ENCODE measurements at regions not wholly inside any gene's neighbourhood (a gene's known extent, or its start where the extent isn't known, plus 50 kb on each side); places are given as distances from the start of the nearest gene placed in this dataset.
"Not testable (repeated sequence)": the region's sequence is repeated elsewhere in the genome, so short reads cannot be mapped to it uniquely, and the experiment has no call there.

- no peak for DNase-seq
- Mint-ChIP-seq H3K27ac (no peak overlapping the region), H3K4me1 (ENCODE audit: low read depth) (no peaks in the 10 kb centered on the region), H3K4me3 (no peak overlapping the region), H3K9me3 (peaks cover 15% of the 10 kb centered on the region), H3K27me3 (ENCODE audit: insufficient read depth) (no peaks in the 10 kb centered on the region; the same call in 1 of the 2 replicates), H3K36me3 (ENCODE audit: low read depth) (no peaks in the 10 kb centered on the region)
- TF ChIP-seq CTCF (IDR thresholded peaks at IDR 0.05): no peak
These were observed 173.9 kb upstream of the NPY start for GRCh38 chr7:24110056-24110455.

GRCh38 chr7:24113506-24113905, 170.5 kb upstream of the NPY start:
- no peak overlapping the region for H3K27ac Mint-ChIP-seq
- H3K27me3 Mint-ChIP-seq (ENCODE audit: insufficient read depth): no peaks in the 10 kb centered on the region; the same call in 1 of the 2 replicates
- TF ChIP-seq CTCF (IDR thresholded peaks at IDR 0.05): no peak
- H3K36me3 Mint-ChIP-seq (ENCODE audit: low read depth): no peaks in the 10 kb centered on the region; the same call in 1 of the 2 replicates
- H3K9me3 Mint-ChIP-seq: peaks cover 31% of the 10 kb centered on the region
- no peaks in the 10 kb centered on the region for H3K4me1 Mint-ChIP-seq (ENCODE audit: low read depth)
- H3K4me3 Mint-ChIP-seq: no peak overlapping the region
- DNase-seq: no peak

- DNase-seq: no peak
- no peak overlapping the region for H3K27ac Mint-ChIP-seq
- H3K36me3 Mint-ChIP-seq (ENCODE audit: low read depth): no peaks in the 10 kb centered on the region; the same call in 1 of the 2 replicates
- no peaks in the 10 kb centered on the region for H3K4me1 Mint-ChIP-seq (ENCODE audit: low read depth)
- no peak overlapping the region for H3K4me3 Mint-ChIP-seq
- TF ChIP-seq CTCF (IDR thresholded peaks at IDR 0.05): no peak
- H3K9me3 Mint-ChIP-seq: peaks cover 33% of the 10 kb centered on the region
- H3K27me3 Mint-ChIP-seq (ENCODE audit: insufficient read depth): peaks cover 2% of the 10 kb centered on the region; the same call in 1 of the 2 replicates
These were observed 168.3 kb upstream of the NPY start for GRCh38 chr7:24115661-24116060.

DNA sequence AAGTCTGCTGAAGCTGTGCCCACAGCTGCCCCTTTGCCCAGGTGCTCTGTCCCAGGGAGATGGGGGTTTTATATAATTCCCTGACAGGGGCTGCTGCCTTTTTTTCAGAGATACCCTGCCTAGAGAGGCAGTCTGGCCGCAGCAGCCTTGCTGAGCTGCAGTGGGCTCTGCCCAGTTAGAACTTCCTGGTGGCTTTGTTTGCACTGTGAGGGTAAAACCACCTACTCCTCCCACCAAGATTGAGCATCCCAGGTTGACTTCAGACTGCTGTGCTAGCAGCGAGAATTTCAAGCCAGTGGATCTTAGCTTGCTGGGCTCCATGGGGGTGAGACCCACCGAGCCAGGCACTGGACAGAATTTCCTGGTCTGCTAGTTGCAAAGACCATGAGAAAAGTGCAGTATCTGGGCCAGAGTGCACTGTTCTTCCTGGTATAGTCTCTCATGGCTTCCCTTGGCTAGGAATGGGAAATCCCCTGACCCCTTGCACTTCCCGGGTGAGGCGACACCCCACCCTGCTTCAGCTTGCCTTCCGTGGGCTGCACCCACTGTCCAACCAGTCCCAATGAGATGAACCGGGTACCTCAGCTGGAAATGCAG, 166.0 kb upstream of the NPY start:
- not testable (repeated sequence) for H3K4me1 Mint-ChIP-seq (ENCODE audit: low read depth); H3K27ac Mint-ChIP-seq; H3K4me3 Mint-ChIP-seq; DNase-seq; H3K27me3 Mint-ChIP-seq (ENCODE audit: insufficient read depth); H3K36me3 Mint-ChIP-seq (ENCODE audit: low read depth)
- peaks cover 33% of the 10 kb centered on the region for H3K9me3 Mint-ChIP-seq

GRCh38 chr7:24119852-24120251, 164.1 kb upstream of the NPY start:
- peaks cover 2% of the 10 kb centered on the region; the same call in 1 of the 2 replicates for H3K27me3 Mint-ChIP-seq (ENCODE audit: insufficient read depth)
- no peak for DNase-seq
- no peak for TF ChIP-seq CTCF (IDR thresholded peaks at IDR 0.05)
- H3K9me3 Mint-ChIP-seq: peaks cover 33% of the 10 kb centered on the region
- no peak overlapping the region for H3K4me3 Mint-ChIP-seq
- no peak overlapping the region for H3K27ac Mint-ChIP-seq
- H3K36me3 Mint-ChIP-seq (ENCODE audit: low read depth): no peaks in the 10 kb centered on the region; the same call in 1 of the 2 replicates
- H3K4me1 Mint-ChIP-seq (ENCODE audit: low read depth): no peaks in the 10 kb centered on the region

DNA sequence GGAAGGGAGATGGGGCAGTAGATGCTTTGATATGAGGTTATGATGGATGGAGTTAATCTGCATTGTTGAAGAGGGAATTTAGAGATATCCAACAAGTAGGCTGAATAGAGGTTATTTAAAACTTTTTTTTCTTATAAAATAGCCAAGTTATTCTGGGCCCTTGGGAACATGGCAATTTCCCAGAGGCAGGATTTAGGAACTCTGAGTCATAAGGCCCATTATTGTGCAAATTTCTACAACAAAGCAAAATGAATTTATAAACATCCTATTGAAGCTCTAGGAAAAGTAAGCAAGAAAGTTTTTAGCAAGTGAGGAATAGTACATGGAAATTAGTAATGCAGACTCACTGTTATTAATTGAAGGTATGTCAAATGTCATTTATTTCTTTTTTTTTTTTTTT, 160.9 kb upstream of the NPY start:
- Mint-ChIP-seq H3K9me3 (peaks cover 30% of the 10 kb centered on the region), H3K4me3 (no peak overlapping the region), H3K27me3 (ENCODE audit: insufficient read depth) (peaks cover 2% of the 10 kb centered on the region; the same call in 1 of the 2 replicates), H3K27ac (no peak overlapping the region), H3K4me1 (ENCODE audit: low read depth) (no peaks in the 10 kb centered on the region), H3K36me3 (ENCODE audit: low read depth) (no peaks in the 10 kb centered on the region)
- DNase-seq: no peak
- TF ChIP-seq CTCF (IDR thresholded peaks at IDR 0.05): no peak
